ENCODE measurements at regions not wholly inside any gene's neighbourhood (a gene's known extent, or its start where the extent isn't known, plus 50 kb on each side); places are given as distances from the start of the nearest gene placed in this dataset.

DNA sequence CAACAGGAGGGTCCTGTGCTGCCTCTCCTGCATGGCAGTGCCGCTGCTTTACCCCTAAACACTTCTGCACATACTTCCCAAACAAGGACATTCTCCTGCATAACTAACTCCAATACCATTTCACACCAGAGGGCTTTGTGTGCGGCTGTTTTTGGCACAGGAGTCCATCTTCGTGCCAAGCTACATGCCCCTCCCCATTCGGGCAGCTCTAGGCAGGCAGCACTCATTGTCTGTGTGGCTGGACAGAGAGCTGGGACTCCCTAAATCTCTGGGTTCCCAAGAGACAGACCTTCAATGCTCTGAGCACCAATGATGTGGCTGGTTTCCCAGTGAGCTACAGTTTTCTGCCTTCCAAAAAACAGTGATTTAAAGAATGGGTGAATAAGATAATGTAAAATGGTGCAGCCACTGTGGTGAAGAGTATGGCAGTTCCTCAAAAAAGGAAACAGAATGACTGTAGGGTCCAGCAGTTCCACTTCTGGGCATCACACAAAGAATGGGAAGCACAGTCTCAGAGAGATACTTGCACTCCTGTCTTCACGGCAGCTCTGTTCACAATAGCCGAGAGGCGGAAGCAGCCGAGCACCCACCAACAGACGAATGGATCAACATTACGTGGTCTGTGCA lies 80.3 kb upstream of the DUSP22 start (continued):
- TF ChIP-seq, protein P1, sequence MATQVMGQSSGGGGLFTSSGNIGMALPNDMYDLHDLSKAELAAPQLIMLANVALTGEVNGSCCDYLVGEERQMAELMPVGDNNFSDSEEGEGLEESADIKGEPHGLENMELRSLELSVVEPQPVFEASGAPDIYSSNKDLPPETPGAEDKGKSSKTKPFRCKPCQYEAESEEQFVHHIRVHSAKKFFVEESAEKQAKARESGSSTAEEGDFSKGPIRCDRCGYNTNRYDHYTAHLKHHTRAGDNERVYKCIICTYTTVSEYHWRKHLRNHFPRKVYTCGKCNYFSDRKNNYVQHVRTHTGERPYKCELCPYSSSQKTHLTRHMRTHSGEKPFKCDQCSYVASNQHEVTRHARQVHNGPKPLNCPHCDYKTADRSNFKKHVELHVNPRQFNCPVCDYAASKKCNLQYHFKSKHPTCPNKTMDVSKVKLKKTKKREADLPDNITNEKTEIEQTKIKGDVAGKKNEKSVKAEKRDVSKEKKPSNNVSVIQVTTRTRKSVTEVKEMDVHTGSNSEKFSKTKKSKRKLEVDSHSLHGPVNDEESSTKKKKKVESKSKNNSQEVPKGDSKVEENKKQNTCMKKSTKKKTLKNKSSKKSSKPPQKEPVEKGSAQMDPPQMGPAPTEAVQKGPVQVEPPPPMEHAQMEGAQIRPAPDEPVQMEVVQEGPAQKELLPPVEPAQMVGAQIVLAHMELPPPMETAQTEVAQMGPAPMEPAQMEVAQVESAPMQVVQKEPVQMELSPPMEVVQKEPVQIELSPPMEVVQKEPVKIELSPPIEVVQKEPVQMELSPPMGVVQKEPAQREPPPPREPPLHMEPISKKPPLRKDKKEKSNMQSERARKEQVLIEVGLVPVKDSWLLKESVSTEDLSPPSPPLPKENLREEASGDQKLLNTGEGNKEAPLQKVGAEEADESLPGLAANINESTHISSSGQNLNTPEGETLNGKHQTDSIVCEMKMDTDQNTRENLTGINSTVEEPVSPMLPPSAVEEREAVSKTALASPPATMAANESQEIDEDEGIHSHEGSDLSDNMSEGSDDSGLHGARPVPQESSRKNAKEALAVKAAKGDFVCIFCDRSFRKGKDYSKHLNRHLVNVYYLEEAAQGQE (IDR thresholded peaks at IDR 0.05; ENCODE audit: borderline replicate concordance): no peak
- TF ChIP-seq SMC3 (conservative IDR thresholded peaks at IDR 0.05; ENCODE audit: poor library complexity): no peak

DNA sequence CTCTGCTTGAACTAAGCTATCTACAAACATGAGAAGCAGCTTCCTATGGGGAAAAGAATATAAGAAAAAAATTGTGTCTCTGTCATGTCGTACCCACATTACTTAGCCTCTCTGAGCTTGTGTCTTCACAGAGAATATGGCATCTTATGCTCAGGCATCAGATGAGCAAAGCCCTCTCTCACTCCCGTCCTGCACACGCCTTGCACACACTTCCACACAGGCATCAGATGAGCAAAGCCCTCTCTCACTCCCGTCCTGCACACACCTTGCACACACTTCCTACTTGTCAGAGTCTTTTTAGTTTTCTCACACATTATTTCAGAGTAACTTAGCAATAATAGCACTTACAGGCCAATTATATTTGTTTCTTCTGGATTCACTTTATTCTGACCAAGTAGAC lies 79.0 kb upstream of the DUSP22 start:
- Histone ChIP-seq H3K79me2 (replicated peaks; ENCODE audit: insufficient read depth, low read length) (no peaks in the 10 kb centered on the region), H3K9me3 (ENCODE audit: low read length) (no peaks in the 10 kb centered on the region), H3K9me2 (ENCODE audit: insufficient read depth, low read length) (no peaks in the 10 kb centered on the region), H3K27me3 (ENCODE audit: insufficient read depth, low read depth, low read length) (no peaks in the 10 kb centered on the region), H4K20me1 (ENCODE audit: insufficient read depth) (no peaks in the 10 kb centered on the region), H3K27ac (ENCODE audit: low read length) (no peak overlapping the region), H3K4me3 (ENCODE audit: low read length) (no peak overlapping the region), H3F3A (ENCODE audit: insufficient read depth, low read length, poor library complexity, severe bottlenecking) (no peaks in the 10 kb centered on the region), H3K4me2 (ENCODE audit: low read length) (no peak overlapping the region), H3K9ac (ENCODE audit: low read length) (no peak overlapping the region), H3K36me3 (ENCODE audit: insufficient read depth, low read length) (no peaks in the 10 kb centered on the region), H2AFZ (ENCODE audit: low read depth, low read length) (no peak overlapping the region)
- no peak for TF ChIP-seq RAD21 (conservative IDR thresholded peaks at IDR 0.05)
- TF ChIP-seq, protein P1 (IDR thresholded peaks at IDR 0.05; ENCODE audit: borderline replicate concordance): no peak
- TF ChIP-seq POLR2AphosphoS5 (IDR thresholded peaks at IDR 0.05): no peak
- TF ChIP-seq MXI1 (conservative IDR thresholded peaks at IDR 0.05; ENCODE audit: poor library complexity, severe bottlenecking): no peak
- TF ChIP-seq EP300 (conservative IDR thresholded peaks at IDR 0.05; ENCODE audit: poor library complexity, severe bottlenecking): no peak
- TF ChIP-seq EZH2 (IDR thresholded peaks at IDR 0.05; ENCODE audit: borderline replicate concordance, insufficient read depth, low read length, poor library complexity, severe bottlenecking): no peak
- TF ChIP-seq, protein P2, sequence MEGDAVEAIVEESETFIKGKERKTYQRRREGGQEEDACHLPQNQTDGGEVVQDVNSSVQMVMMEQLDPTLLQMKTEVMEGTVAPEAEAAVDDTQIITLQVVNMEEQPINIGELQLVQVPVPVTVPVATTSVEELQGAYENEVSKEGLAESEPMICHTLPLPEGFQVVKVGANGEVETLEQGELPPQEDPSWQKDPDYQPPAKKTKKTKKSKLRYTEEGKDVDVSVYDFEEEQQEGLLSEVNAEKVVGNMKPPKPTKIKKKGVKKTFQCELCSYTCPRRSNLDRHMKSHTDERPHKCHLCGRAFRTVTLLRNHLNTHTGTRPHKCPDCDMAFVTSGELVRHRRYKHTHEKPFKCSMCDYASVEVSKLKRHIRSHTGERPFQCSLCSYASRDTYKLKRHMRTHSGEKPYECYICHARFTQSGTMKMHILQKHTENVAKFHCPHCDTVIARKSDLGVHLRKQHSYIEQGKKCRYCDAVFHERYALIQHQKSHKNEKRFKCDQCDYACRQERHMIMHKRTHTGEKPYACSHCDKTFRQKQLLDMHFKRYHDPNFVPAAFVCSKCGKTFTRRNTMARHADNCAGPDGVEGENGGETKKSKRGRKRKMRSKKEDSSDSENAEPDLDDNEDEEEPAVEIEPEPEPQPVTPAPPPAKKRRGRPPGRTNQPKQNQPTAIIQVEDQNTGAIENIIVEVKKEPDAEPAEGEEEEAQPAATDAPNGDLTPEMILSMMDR (IDR thresholded peaks at IDR 0.05; ENCODE audit: poor library complexity, severe bottlenecking): no peak
- no peak for TF ChIP-seq SMC3 (conservative IDR thresholded peaks at IDR 0.05; ENCODE audit: poor library complexity)
- no peak for TF ChIP-seq TAF1 (IDR thresholded peaks at IDR 0.05; ENCODE audit: low read depth)

Data from neural cell (in vitro differentiated cells).